ENCODE measurements at regions not wholly inside any gene's neighbourhood (a gene's known extent, or its start where the extent isn't known, plus 50 kb on each side); places are given as distances from the start of the nearest gene placed in this dataset.
A peak's percentile ranks its signal among the peaks of the same experiment; 100 is the strongest.

DNA sequence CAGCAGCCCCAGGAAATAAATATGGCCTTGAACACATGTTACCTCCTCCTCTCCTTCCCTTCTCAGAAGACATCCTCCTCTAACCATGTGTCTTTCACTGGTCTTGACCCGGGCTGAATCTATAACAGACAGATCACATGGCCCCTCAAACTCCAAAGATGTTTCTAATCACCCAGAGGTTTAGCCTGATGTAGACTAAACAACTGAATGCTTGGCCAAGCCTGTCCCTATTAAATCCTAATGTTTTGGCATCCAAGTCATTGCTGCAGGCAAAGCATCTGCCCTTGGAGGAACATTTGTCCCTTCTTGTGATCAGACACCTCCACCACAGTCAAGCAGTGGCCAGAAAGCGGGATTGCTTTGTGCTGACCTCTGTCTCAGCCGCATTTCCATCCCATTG is 65.5 kb downstream of the ANKRD60 start:
- no peak for DNase-seq

GRCh38 chr20:58161192-58161591 is 67.3 kb downstream of the ANKRD60 start:
- DNase-seq = no peak

DNA sequence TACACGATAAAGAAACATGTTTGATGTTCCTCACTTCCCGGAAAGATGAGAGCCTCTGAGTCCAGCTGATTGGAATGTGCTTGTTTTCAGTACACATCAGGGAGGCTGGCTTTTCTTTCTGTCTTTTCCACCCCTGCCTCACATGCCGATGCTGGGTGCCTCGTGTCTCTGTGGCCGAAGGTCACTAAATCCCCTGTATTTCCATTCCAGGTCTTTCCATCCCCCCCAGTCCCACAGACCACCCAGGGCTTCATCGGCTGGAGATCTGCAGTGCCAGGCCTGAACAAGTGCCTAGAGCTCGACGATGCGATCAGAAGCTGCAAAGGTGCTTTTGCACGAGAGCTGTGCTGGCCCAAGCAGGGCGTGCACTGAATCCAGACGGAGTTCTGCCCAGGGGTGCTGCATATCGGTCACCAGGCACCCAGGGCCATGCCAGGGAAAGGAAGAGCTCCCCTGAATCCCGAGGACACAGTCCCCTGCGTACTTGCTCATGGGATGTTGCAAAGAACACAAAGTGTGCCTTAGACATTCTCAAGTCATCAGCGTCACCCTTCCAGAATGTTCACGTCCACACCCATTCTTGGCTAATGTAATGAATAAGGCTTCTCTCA is 67.9 kb downstream of the ANKRD60 start:
- DNase-seq = no peak

GRCh38 chr20:58155148-58155925 is 73.1 kb downstream of the ANKRD60 start:
- DNase-seq = no peak

GRCh38 chr20:58154113-58154512 is 74.3 kb downstream of the ANKRD60 start:
- DNase-seq = no peak

- DNase-seq = no peak
Observed at GRCh38 chr20:58153121-58153520, 75.3 kb downstream of the ANKRD60 start.

DNA sequence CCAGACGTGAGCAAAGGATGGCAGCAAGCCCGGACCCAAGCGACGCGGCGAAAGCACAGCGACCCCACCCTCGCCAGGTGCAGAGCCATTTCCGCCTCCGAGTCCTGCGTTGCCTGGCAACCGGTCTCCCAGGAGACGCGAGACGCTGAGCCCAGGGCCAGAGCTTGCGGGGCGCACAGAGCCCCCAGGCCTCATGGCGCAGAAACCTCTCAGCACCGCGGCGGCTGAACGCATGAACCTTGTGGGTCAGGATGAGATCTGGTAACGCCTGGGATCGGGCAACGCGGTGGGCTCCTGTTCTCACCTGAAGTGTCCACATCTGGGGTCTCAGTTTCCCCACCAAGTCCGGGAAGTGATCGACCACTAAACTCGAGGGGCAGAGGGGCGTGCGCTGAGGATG is 77.7 kb downstream of the ANKRD60 start:
- DNase-seq = peak; percentile 71

DNA sequence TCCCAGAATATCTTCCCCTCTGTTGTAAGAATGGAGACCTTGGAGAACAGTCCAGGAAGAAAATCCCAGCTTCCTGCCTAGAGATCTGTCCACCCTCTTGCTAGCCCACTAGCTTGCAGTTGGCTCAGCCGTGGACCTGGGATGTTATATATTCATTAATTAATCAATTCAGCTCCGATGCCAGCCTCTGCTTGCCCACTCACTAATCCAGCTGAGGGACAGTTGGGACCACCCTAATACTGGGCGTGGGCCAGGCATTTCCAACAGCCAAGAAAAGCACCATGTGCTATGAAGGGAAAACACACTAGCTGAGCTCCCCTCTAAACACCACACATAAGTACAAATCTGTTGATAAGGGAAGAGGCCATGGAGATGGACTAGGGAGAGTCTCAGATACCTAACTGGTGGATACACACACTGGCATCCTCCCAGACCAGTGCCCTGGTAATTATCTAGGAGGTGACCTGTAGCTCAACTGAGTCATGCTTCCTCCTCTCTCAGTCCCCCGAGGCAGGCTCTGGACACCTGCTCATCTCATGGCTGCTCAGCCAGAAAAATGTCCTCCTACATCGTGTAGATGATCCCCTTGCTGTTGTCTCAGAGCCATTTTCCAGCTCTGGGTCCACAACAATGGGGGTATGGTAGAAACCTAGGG is 78.9 kb downstream of the ANKRD60 start:
- no peak for DNase-seq

- DNase-seq = no peak
Observed at GRCh38 chr20:58148891-58149290, 79.6 kb downstream of the ANKRD60 start.

- DNase-seq = no peak
Observed at GRCh38 chr20:58147628-58148370, 80.7 kb downstream of the ANKRD60 start.

GRCh38 chr20:58146746-58147140 is 81.7 kb downstream of the ANKRD60 start:
- DNase-seq = no peak

DNA sequence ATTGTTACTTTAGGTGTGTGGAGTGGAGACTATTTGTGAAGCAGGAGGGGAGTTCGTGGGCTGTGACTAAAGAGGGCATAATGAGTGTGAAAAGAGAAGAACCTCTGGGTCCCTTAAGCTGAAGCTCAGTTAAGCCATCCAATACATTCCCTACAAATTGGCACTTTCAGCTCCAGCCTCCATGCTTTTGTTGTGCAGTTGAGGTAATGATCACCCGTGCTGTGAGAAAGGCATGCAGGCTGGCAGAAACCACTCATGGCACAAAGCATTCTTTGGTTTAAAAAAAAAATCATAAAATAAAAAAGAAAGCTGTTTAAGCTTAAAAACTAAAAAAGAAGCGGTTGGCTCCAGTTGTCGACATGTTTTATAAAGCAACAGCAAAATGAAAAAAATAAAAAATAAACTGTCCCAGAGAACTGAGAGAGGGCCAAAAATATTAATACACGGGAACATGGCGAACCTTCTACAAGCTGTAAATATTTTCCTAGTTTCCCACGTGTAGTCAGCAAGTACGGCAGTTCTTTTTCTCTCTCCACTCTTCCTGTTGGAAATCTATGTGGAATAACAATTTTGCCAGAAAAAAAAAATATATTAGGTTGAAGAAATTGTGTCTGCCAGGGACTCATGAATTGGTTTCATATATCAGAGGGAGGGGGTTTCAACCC is 82.2 kb downstream of the ANKRD60 start:
- DNase-seq = no peak

DNA sequence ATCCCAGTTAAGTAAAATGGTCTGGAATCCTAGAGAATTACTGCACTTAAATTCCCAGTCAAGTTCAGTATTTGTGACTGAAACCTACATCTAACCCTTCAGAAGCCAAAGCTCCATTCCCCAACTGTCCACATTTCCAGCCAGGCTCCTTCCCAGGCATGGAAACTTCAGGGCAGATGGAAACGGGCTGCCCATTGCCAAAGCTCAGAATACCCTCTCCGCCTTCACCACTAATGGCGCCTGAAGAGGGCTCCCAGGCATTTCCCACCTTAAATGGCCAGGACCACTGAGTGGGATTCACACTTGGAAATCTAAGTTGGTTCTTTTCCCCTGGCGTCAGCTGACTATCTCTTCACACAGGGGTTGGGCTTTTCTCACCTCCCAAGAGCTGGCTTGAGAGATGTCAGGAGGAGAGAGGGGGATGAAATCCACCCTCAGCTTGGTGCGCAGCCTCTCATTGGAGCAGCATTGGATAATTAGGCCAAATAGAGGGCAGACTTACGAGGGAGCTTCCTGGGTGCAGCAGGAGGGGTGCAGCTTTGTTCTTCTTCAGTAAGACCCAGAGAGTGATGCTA is 82.9 kb downstream of the ANKRD60 start:
- no peak for DNase-seq

DNA sequence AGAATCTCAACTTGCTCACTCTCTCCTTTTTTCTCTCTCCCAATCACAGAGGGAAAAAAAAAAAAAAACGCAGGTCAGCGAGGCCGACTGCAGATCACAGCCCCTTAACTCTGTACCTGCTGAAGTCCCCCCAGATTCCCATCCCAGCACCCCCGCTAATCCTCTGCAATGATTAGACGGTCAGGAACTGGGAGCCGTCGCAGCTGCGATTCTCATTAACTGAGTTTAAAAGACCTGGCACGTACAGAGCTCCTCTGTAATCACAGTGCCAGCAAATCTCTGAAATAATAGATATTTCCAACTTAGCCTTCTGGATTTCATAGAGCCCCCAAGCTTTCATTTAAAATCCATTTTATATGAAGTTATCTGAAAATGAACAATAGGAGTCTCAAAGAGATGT is 84.4 kb downstream of the ANKRD60 start:
- DNase-seq = no peak

GRCh38 chr20:58143531-58143930 is 84.9 kb downstream of the ANKRD60 start:
- no peak for DNase-seq

GRCh38 chr20:58142843-58143185 is 85.6 kb downstream of the ANKRD60 start:
- no peak for DNase-seq

GRCh38 chr20:58141971-58142842 is 86.2 kb downstream of the ANKRD60 start:
- DNase-seq = no peak

GRCh38 chr20:58141496-58141895 is 87.0 kb downstream of the ANKRD60 start:
- DNase-seq = no peak

- DNase-seq = no peak
Observed at GRCh38 chr20:58140787-58141425, 87.5 kb downstream of the ANKRD60 start.

DNA sequence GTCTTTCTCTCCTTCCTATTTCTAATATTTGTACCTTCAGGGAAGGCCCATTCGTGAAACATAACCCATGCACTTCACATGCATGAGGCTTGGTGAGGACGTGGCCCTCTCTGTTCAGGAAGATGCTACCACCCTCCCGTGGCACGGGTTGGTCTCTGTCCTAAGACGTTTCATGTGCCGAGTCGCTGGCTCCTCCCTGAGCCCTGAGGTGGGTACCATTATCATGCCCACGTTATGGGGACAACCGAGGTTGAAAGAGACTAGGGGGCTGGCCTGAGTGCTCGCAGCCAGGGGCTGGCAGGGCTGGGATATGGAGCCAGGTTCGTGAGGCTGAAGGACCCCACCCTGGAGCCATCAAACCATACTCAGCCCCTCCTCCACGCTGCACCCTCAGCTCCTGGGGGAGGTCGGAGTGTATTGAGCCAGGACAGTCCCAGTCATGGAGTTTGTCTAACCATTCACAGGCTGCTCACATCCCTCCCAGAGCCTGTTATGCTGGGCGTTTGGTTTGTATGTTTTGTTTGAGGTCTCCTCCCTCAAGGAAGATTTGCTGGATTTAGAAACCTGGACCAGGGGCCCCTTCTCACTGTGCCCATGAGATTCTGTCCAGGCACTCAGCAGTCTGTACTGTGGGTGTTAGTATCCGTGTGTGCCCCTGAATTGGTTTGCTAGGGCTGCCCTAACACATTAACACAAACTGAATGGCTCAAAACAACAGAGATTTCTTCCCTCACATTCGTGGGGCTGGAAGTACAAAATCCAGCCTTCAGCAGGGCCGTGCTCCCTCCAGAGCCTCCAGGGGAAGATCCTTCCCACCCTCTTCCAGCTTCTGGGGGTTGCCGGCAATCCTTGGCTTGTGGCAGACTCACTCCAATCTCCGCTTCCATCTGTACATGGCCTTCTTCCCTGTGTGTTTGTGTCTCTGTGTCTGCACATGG is 88.3 kb downstream of the ANKRD60 start:
- DNase-seq = no peak
